IMR-90 (cell line): ENCODE measurements at regions not wholly inside any gene's neighbourhood (a gene's known extent, or its start where the extent isn't known, plus 50 kb on each side); places are given as distances from the start of the nearest gene placed in this dataset.
A peak's percentile ranks its signal among the peaks of the same experiment; 100 is the strongest.

Source experiments
- ATAC-seq: fragments of 200-7000 bp; cut with Tn5 transposase; 2 replicates; pipeline ENCODE4 v1.9.1; 2020; ENCODE audit warnings: low read depth, mild to moderate bottlenecking, moderate library complexity
- BruUV-seq: library from RNA; stranded (reverse); fragments of 400-500 nt; replicated peaks from 2 replicates; lab custom pipeline; 2021; lab: Mats Ljungman, UMichigan
- CTCF ChIA-PET: fragments of 300-600 bp; formaldehyde crosslinking; extraction: SDS; loops from one replicate; lab custom pipeline; 2021; ENCODE audit warnings: antibody characterized with exemption; lab: Yijun Ruan, JAX
- POLR2A ChIA-PET: fragments of 300-600 bp; sonication (Branson Sonifier 250); formaldehyde crosslinking; loops from one replicate; lab custom pipeline; 2022; ENCODE audit warnings: antibody characterized with exemption; ENCODE audit not compliant: unreplicated experiment; lab: Charles Lee
- DNase-seq: peaks from one replicate; pipeline ENCODE4 v3.0.0; 2013
- H2AFZ ChIP-seq: replicated peaks from 2 replicates; pipeline ENCODE3; 2013; ENCODE audit warnings: low read length, mild to moderate bottlenecking; ENCODE audit not compliant: poor library complexity
- H2AK5ac ChIP-seq: 2 replicates; pipeline ENCODE4 v1.6.1; 2013; ENCODE audit warnings: low read depth, low read length, inconsistent platforms
- H2AK9ac ChIP-seq: replicated peaks from 2 replicates; pipeline ENCODE3; 2013; ENCODE audit warnings: mild to moderate bottlenecking, low read depth, low read length, moderate library complexity; ENCODE audit not compliant: poor library complexity
- H2BK120ac ChIP-seq: 2 replicates; pipeline ENCODE4 v1.6.1; 2013; ENCODE audit warnings: low read depth, low read length, inconsistent platforms
- H2BK15ac ChIP-seq: 3 replicates; pipeline ENCODE4 v1.6.1; 2013; ENCODE audit warnings: low read depth, low read length, inconsistent platforms
- H2BK20ac ChIP-seq: 2 replicates; pipeline ENCODE4 v1.6.1; 2013; ENCODE audit warnings: low read depth, mild to moderate bottlenecking, inconsistent platforms, low read length, moderate library complexity
- H2BK5ac ChIP-seq: 2 replicates; pipeline ENCODE4 v1.6.1; 2013; ENCODE audit warnings: mild to moderate bottlenecking, low read depth, low read length, inconsistent platforms; ENCODE audit not compliant: poor library complexity, severe bottlenecking
- H3K14ac ChIP-seq: replicated peaks from 2 replicates; pipeline ENCODE4 v1.6.1; 2013; ENCODE audit warnings: low read depth, low read length, inconsistent platforms
- H3K18ac ChIP-seq: 2 replicates; pipeline ENCODE4 v1.6.1; 2013; ENCODE audit warnings: low read depth, low read length, control low read depth
- H3K23ac ChIP-seq: 2 replicates; pipeline ENCODE4 v1.6.1; 2013; ENCODE audit warnings: low read depth, low read length, inconsistent platforms
- H3K27ac ChIP-seq: 2 replicates; pipeline ENCODE4 v1.5.1; 2013; ENCODE audit warnings: mild to moderate bottlenecking, control low read depth, low read length; ENCODE audit not compliant: insufficient read depth
- H3K27me3 ChIP-seq: 2 replicates; pipeline ENCODE4 v1.6.1; 2013; ENCODE audit warnings: low read length; ENCODE audit not compliant: control insufficient read depth, insufficient read depth
- H3K36me3 ChIP-seq: 2 replicates; pipeline ENCODE4 v1.6.1; 2013; ENCODE audit warnings: low read length, mixed read lengths; ENCODE audit not compliant: control insufficient read depth, insufficient read depth
- H3K4ac ChIP-seq: 2 replicates; pipeline ENCODE4 v1.6.1; 2013; ENCODE audit warnings: low read depth, low read length, inconsistent platforms
- H3K4me1 ChIP-seq: 2 replicates; pipeline ENCODE4 v1.6.1; 2013; ENCODE audit warnings: low read length, mixed read lengths; ENCODE audit not compliant: control insufficient read depth, insufficient read depth
- H3K4me2 ChIP-seq: 2 replicates; pipeline ENCODE4 v1.6.1; 2013; ENCODE audit warnings: low read depth, mild to moderate bottlenecking, control low read depth, low read length, moderate library complexity
- H3K4me3 ChIP-seq: 2 replicates; pipeline ENCODE4 v1.5.1; 2013; ENCODE audit warnings: low read depth, mild to moderate bottlenecking, control low read depth, low read length, moderate library complexity; ENCODE audit not compliant: insufficient read depth
- H3K56ac ChIP-seq: 2 replicates; pipeline ENCODE4 v1.6.1; 2013; ENCODE audit warnings: low read length, inconsistent platforms; ENCODE audit not compliant: insufficient read depth; ENCODE audit errors: extremely low read depth
- H3K79me1 ChIP-seq, 2 experiments: 2 replicates each; pipeline ENCODE4 v1.6.1; 2013; ENCODE audit warnings: low read length in 2 of 2, inconsistent platforms in 1 of 2, low read depth in 1 of 2
- H3K9ac ChIP-seq: 2 replicates; pipeline ENCODE4 v1.6.1; 2013; ENCODE audit warnings: low read depth, low read length, control low read depth
- H3K9me1 ChIP-seq: 2 replicates; pipeline ENCODE4 v1.6.1; 2013; ENCODE audit warnings: low read length, inconsistent platforms; ENCODE audit not compliant: insufficient read depth
- H3K9me3 ChIP-seq: 2 replicates; pipeline ENCODE4 v1.6.1; 2013; ENCODE audit warnings: low read length; ENCODE audit not compliant: control insufficient read depth, insufficient read depth
- H4K20me1 ChIP-seq: 2 replicates; pipeline ENCODE4 v1.6.1; 2013; ENCODE audit warnings: low read length, inconsistent platforms; ENCODE audit not compliant: insufficient read depth
- H4K5ac ChIP-seq: 2 replicates; pipeline ENCODE4 v1.6.1; 2013; ENCODE audit warnings: mild to moderate bottlenecking, low read depth, low read length, control low read depth
- H4K8ac ChIP-seq, 2 experiments: 2 replicates each; pipeline ENCODE4 v1.6.1; 2013; ENCODE audit warnings: low read depth in 2 of 2, low read length in 2 of 2, control low read depth in 1 of 2, inconsistent platforms in 1 of 2
- H4K91ac ChIP-seq: 2 replicates; pipeline ENCODE4 v1.6.1; 2013; ENCODE audit warnings: low read depth, low read length, inconsistent platforms; ENCODE audit not compliant: insufficient read depth
- CEBPB ChIP-seq: IDR thresholded peaks from 2 replicates; pipeline ENCODE4 v1.6.1; 2012; ENCODE audit warnings: low read depth, low read length, improper control_type of control experiment
- CHD1 ChIP-seq: IDR thresholded peaks from 2 replicates; pipeline ENCODE4 v1.6.1; 2012; ENCODE audit warnings: low read depth, low read length, improper control_type of control experiment
- FOS ChIP-seq: fragments of 150-350 bp; IDR thresholded peaks from 2 replicates; pipeline ENCODE4 v1.6.1; 2016; ENCODE audit warnings: low read depth, low read length
- MXI1 ChIP-seq: IDR thresholded peaks from 2 replicates; pipeline ENCODE4 v1.6.1; 2012; ENCODE audit warnings: low read depth, mild to moderate bottlenecking, low read length, moderate library complexity, borderline replicate concordance
- POLR2A ChIP-seq: IDR thresholded peaks from 2 replicates; pipeline ENCODE4 v1.6.1; 2012; ENCODE audit warnings: mild to moderate bottlenecking, low read depth, low read length
- RCOR1 ChIP-seq: IDR thresholded peaks from 2 replicates; pipeline ENCODE4 v1.6.1; 2012; ENCODE audit warnings: mild to moderate bottlenecking, low read length, improper control_type of control experiment; ENCODE audit not compliant: insufficient replicate concordance
- USF2 ChIP-seq: fragments of 150-350 bp; IDR thresholded peaks from 2 replicates; pipeline ENCODE4 v1.6.1; 2017; ENCODE audit warnings: mild to moderate bottlenecking, antibody characterized with exemption, low read length, low read depth
- WGBS, 2 experiments: methylation state at CpG; one replicate each; pipeline versions ENCODE4 v1.1.5 to v1.1.7; 2013; ENCODE audit warnings: missing lambda C conversion rate in 2 of 2; ENCODE audit not compliant: insufficient read length in 1 of 2; ENCODE audit errors: extremely low coverage in 2 of 2; 5-methylcytosine and 5-hydroxymethylcytosine counted together
- dilution Hi-C: fragments of 300-500 bp; cut with HindIII; formaldehyde crosslinking; loops from one replicate; pipeline ENCODE4 v1.14.3; 2018; ENCODE audit warnings: low sequenced_read_pairs; ENCODE audit not compliant: unreplicated experiment
- in situ Hi-C: fragments of 300-500 bp; cut with MboI; formaldehyde crosslinking; loops from 3 replicates; pipeline ENCODE4 v1.14.3; 2019; ENCODE audit warnings: low sequenced_read_pairs, inconsistent platforms, mixed read lengths
- intact Hi-C: fragments of 100-400 bp; cut with micrococcal nuclease; formaldehyde crosslinking; loops from 2 replicates; pipeline ENCODE4 v1.10.0; 2022

- TF ChIP-seq CEBPB = no peak
- TF ChIP-seq CHD1 = no peak
- TF ChIP-seq RCOR1 = no peak
- peak; percentile 60; the same call in 1 of the 2 replicates for TF ChIP-seq USF2
- peak; percentile 26; the same call in 1 of the 2 replicates for TF ChIP-seq FOS
- TF ChIP-seq MXI1 = no peak
- no peak for TF ChIP-seq POLR2A
- Histone ChIP-seq H3K4me3 (no peak overlapping the region), H3K56ac (0 out of 2 replicates have a peak overlapping the region, but pooled peaks have one; percentile 36), H2AK5ac (peak overlapping the region; percentile 54), H3K9ac (no peak overlapping the region), H2BK15ac (peak overlapping the region; percentile 90), H2BK120ac (peak overlapping the region; percentile 87), H3K27ac (no peak overlapping the region), H2BK20ac (peak overlapping the region; percentile 96), H3K18ac (peak overlapping the region; percentile 93; the same call in 1 of the 2 replicates), H3K14ac (peak overlapping the region; percentile 88), H3K4me2 (peak overlapping the region; percentile 37; the same call in 1 of the 2 replicates), H3K9me1 (peaks cover 7% of the 10 kb centered on the region), H4K91ac (peak overlapping the region; percentile 81), H4K8ac (peak overlapping the region; percentile 22 to 86; a peak in 3 of 4 replicates), H4K20me1 (no peaks in the 10 kb centered on the region), H3K79me1 (peaks cover 0 to 3% of the 10 kb centered on the region in 2 experiments; a peak in 2 of 4 replicates), H3K4me1 (peaks cover 13% of the 10 kb centered on the region), H2BK5ac (peak overlapping the region; percentile 98), H2AK9ac (peak overlapping the region; percentile 34), H3K36me3 (no peaks in the 10 kb centered on the region), H3K27me3 (no peaks in the 10 kb centered on the region), H2AFZ (peak overlapping the region; percentile 15), H3K23ac (peak overlapping the region; percentile 88; the same call in 1 of the 2 replicates), H3K4ac (peak overlapping the region; percentile 82; the same call in 1 of the 2 replicates), H3K9me3 (no peaks in the 10 kb centered on the region), H4K5ac (peak overlapping the region; percentile 64; the same call in 1 of the 2 replicates)
- intact Hi-C loops = no loop called here
- no TSS peak for BruUV-seq
- in situ Hi-C loops = no loop called here
- no CpG with 5 or more reads among the region's 3 CpGs for WGBS, 2 experiments
- CTCF ChIA-PET = interaction anchor here (0.5 to 0.6 kb wide), 2 partner anchors 48 to 589 kb away, joined by 3 read pairs; no protein-coding TSS in a partner anchor
- DNase-seq (peak; percentile 38), ATAC-seq (peak; percentile 28)
- POLR2A ChIA-PET = no interaction called here
- dilution Hi-C loops = no loop called here
Measured at GRCh38 chr9:79013715-79014610, 557.8 kb upstream of the TLE4 start.
